CD4-positive, alpha-beta memory T cell (primary cell): ENCODE measurements at regions not wholly inside any gene's neighbourhood (a gene's known extent, or its start where the extent isn't known, plus 50 kb on each side); places are given as distances from the start of the nearest gene placed in this dataset.
"Not testable (repeated sequence)": the region's sequence is repeated elsewhere in the genome, so short reads cannot be mapped to it uniquely, and the experiment has no call there.

Source experiments
- CTCF ChIA-PET: fragments of 350-600 bp; sonication (Branson Sonifier 250); formaldehyde crosslinking; loops from one replicate; lab custom pipeline; 2021; ENCODE audit warnings: inconsistent platforms; ENCODE audit not compliant: partially characterized antibody; lab: Charles Lee
- POLR2A ChIA-PET: fragments of 350-600 bp; sonication (Branson Sonifier 250); formaldehyde crosslinking; loops from one replicate; lab custom pipeline; 2021; ENCODE audit not compliant: partially characterized antibody; lab: Charles Lee
- DNase-seq, 5 donors: peaks; one replicate each; pipeline versions ENCODE4 v3.0.0 to v3.0.0-alpha.2; 2020 to 2022; ENCODE audit warnings: mixed read lengths in 1 of 5
- H3K27ac ChIP-seq: one replicate; pipeline ENCODE4 v1.7.0; 2013; ENCODE audit warnings: low read depth, low read length
- H3K27me3 ChIP-seq: 2 replicates; pipeline ENCODE4 v1.7.0; 2013; ENCODE audit warnings: mild to moderate bottlenecking, low read length, moderate library complexity; ENCODE audit not compliant: insufficient read depth
- H3K36me3 ChIP-seq: 2 replicates; pipeline ENCODE4 v1.7.0; 2013; ENCODE audit warnings: mild to moderate bottlenecking, low read length, moderate library complexity; ENCODE audit not compliant: insufficient read depth
- H3K4me1 ChIP-seq: 2 replicates; pipeline ENCODE4 v1.7.0; 2013; ENCODE audit warnings: mild to moderate bottlenecking, low read length, moderate library complexity; ENCODE audit not compliant: insufficient read depth
- H3K4me3 ChIP-seq, 2 donors: one replicate each; pipeline ENCODE4 v1.7.0; 2013; ENCODE audit warnings: low read length in 2 of 2, mild to moderate bottlenecking in 1 of 2
- H3K9me3 ChIP-seq, 2 donors: one replicate each; pipeline ENCODE4 v1.7.0; 2013; ENCODE audit warnings: low read length in 2 of 2, control low read depth in 1 of 2; ENCODE audit not compliant: control insufficient read depth in 1 of 2
- H3K27ac Mint-ChIP-seq, 7 donors: one replicate each; pipeline ENCODE4 v1.8.0; 2020 to 2021; ENCODE audit warnings: mixed read lengths in 7 of 7, mild to moderate bottlenecking in 6 of 7, inconsistent platforms in 3 of 7, moderate library complexity in 3 of 7
- H3K27me3 Mint-ChIP-seq, 2 donors: one replicate each; pipeline ENCODE4 v1.8.0; 2020 to 2021; ENCODE audit warnings: mixed read lengths in 2 of 2
- H3K36me3 Mint-ChIP-seq, 2 donors: one replicate each; pipeline ENCODE4 v1.8.0; 2020 to 2021; ENCODE audit warnings: mixed read lengths in 2 of 2, inconsistent platforms in 1 of 2, mild to moderate bottlenecking in 1 of 2
- H3K4me1 Mint-ChIP-seq, 4 donors: one replicate each; pipeline ENCODE4 v1.8.0; 2020 to 2021; ENCODE audit warnings: mixed read lengths in 4 of 4, mild to moderate bottlenecking in 1 of 4
- H3K4me3 Mint-ChIP-seq, 8 donors: one replicate each; pipeline ENCODE4 v1.8.0; 2020 to 2021; ENCODE audit warnings: mixed read lengths in 8 of 8, mild to moderate bottlenecking in 7 of 8, moderate library complexity in 6 of 8, inconsistent platforms in 3 of 8
- H3K9me3 Mint-ChIP-seq, 8 donors: one replicate each; pipeline ENCODE4 v1.8.0; 2020 to 2021; ENCODE audit warnings: mixed read lengths in 8 of 8, mild to moderate bottlenecking in 5 of 8, inconsistent platforms in 3 of 8, moderate library complexity in 1 of 8
- intact Hi-C: fragments of 100-400 bp; cut with micrococcal nuclease; formaldehyde crosslinking; loops from one replicate; pipeline ENCODE4 v1.15.1; 2023

DNA sequence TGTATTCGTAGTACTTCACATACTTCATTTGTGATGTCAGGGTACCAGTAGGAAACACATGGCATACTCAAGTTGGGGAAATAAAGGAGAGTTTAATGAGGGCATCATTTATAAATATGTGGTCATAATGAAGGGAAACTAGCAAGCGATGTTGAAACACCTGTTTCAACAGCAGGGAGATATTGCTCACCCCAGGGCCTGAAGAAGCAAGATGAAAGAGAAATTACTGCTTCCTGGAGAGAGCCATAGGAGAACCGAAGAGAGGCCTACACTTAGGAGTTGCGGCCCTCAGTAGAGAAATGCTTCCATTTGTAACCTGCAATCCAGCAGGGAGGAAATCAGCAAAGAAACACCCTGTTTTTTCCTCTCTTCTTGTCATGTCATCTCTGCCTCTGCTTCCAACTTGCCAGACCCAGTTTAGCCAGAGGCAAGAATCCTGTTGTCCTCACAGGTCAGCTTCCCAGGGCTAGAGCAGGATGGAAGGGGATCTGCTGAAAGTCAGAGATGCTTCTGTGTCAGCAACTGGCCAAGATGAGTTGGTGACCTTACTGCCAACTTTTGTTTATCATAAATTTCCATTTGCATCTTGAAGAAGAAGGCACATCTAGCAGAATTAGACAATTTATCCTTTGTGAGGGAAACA is 67.6 kb upstream of the TSPAN2 start:
- Mint-ChIP-seq H3K27ac (no peak overlapping the region), H3K9me3 (peaks cover 0 to 2% (median 0%) of the 10 kb centered on the region in 8 donors), H3K4me1 (no peaks in the 10 kb centered on the region), H3K36me3 (no peaks in the 10 kb centered on the region), H3K27me3 (peaks cover 0 to 1% of the 10 kb centered on the region in 2 donors), H3K4me3 (no peak overlapping the region)
- Histone ChIP-seq H3K27ac (no peak overlapping the region), H3K4me1 (no peaks in the 10 kb centered on the region), H3K4me3 (no peak overlapping the region), H3K27me3 (no peaks in the 10 kb centered on the region), H3K9me3 (no peaks in the 10 kb centered on the region), H3K36me3 (no peaks in the 10 kb centered on the region)
- CTCF ChIA-PET = no interaction called here
- DNase-seq = no peak
- POLR2A ChIA-PET = no interaction called here
- intact Hi-C loops = no loop called here

DNA sequence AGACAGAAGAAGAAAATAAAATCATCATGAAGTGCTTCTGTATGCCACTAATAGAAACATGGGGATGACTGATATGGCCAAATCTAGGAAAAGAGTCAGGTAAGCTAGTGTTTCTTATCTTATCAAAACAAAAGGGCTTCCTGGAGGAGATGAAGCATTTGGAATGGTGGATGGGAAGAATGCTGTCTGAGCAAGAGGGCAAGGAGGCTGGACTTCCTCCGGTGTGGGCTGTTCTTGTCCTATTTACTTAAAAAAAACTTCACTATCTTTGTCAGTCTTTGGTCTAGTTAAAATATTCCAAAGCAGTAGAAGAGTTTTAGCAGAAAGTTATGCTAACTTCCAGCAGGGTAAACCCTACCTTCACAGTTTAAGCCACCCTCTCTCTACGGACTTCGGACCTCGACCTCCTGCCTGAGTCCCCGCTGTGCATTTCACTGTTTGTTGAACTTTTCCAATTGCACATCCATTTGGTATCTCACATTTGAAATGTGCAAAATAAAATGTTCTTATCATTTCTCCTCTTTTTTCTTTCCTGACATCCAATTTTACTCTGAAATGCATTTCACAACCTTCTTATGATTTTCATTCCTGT is 64.8 kb upstream of the TSPAN2 start:
- Histone ChIP-seq H3K4me1 (no peaks in the 10 kb centered on the region), H3K36me3 (no peaks in the 10 kb centered on the region), H3K27me3 (no peaks in the 10 kb centered on the region), H3K4me3 (no peak overlapping the region), H3K9me3 (no peaks in the 10 kb centered on the region), H3K27ac (no peak overlapping the region)
- peaks cover 0 to 2% (median 0%) of the 10 kb centered on the region in 8 donors for H3K9me3 Mint-ChIP-seq
- intact Hi-C loops = no loop called here
- H3K4me1 Mint-ChIP-seq = no peaks in the 10 kb centered on the region
- no peak for DNase-seq
- CTCF ChIA-PET = no interaction called here
- no peak overlapping the region for H3K4me3 Mint-ChIP-seq
- H3K27me3 Mint-ChIP-seq = peaks cover 0 to 1% of the 10 kb centered on the region in 2 donors
- POLR2A ChIA-PET = no interaction called here
- H3K27ac Mint-ChIP-seq = no peak overlapping the region
- no peaks in the 10 kb centered on the region for H3K36me3 Mint-ChIP-seq

DNA sequence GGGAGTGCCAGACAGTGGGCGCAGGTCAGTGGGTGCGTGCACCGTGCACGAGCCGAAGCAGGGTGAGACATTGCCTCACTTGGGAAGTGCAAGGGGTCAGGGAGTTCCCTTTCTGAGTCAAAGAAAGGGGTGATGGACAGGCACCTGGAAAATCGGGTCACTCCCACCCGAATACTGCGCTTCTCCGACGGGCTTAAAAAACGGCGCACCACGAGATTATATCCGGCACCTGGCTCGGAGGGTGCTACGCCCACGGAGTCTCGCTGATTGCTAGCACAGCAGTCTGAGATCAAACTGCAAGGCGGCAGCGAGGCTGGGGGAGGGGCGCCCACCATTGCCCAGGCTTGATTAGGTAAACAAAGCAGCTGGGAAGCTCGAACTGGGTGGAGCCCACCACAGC is 58.6 kb upstream of the TSPAN2 start:
- Mint-ChIP-seq H3K27ac (peak overlapping the region in 1 of 7 donors; percentile 0), H3K27me3 (peaks cover 31 to 35% of the 10 kb centered on the region in 2 donors), H3K4me3 (peak overlapping the region; percentile 17 to 75 (median 65))
- H3K4me3 ChIP-seq, intact Hi-C loops, H3K36me3 Mint-ChIP-seq, H3K4me1 ChIP-seq, H3K27me3 ChIP-seq, H3K36me3 ChIP-seq, H3K4me1 Mint-ChIP-seq, H3K9me3 ChIP-seq, H3K9me3 Mint-ChIP-seq, POLR2A ChIA-PET, H3K27ac ChIP-seq: not testable (repeated sequence)
- DNase-seq = peak in 1 of 5 donors; percentile 19
- CTCF ChIA-PET = interaction anchor here (1.5 kb wide), 1 partner anchor 10 kb away, joined by 9 read pairs; no protein-coding TSS in a partner anchor

DNA sequence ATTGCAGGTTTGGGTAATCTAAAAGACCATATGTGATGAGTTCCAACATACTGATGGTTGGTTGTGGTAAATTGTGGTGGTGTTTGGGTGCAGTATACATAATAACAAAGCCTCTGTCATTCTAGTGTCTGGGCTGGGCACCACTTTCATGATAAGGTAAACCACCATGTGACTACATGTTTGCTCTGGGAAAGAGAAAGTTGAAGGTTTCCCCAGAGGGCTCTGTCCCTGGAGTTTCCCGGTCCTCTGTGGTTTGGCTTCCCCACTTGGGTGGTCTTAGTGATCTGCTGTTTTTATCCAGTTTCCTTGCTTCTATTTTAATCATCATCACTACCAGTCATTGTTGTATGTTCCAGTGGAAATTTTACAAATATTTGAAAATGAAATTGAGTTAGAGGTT is 55.9 kb upstream of the TSPAN2 start:
- peaks cover 3 to 7% (median 6%) of the 10 kb centered on the region in 4 donors for H3K4me1 Mint-ChIP-seq
- H3K27ac Mint-ChIP-seq = no peak overlapping the region
- H3K36me3 Mint-ChIP-seq = no peaks in the 10 kb centered on the region
- Histone ChIP-seq H3K27me3 (peaks cover 6% of the 10 kb centered on the region), H3K9me3 (no peaks in the 10 kb centered on the region), H3K4me1 (no peaks in the 10 kb centered on the region), H3K36me3 (no peaks in the 10 kb centered on the region), H3K4me3 (no peak overlapping the region), H3K27ac (no peak overlapping the region)
- intact Hi-C loops = no loop called here
- H3K27me3 Mint-ChIP-seq = peaks cover 31 to 46% of the 10 kb centered on the region in 2 donors
- H3K9me3 Mint-ChIP-seq = peaks cover 0 to 4% (median 1%) of the 10 kb centered on the region in 8 donors
- CTCF ChIA-PET = no interaction called here
- no peak for DNase-seq
- POLR2A ChIA-PET = no interaction called here
- no peak overlapping the region for H3K4me3 Mint-ChIP-seq

DNA sequence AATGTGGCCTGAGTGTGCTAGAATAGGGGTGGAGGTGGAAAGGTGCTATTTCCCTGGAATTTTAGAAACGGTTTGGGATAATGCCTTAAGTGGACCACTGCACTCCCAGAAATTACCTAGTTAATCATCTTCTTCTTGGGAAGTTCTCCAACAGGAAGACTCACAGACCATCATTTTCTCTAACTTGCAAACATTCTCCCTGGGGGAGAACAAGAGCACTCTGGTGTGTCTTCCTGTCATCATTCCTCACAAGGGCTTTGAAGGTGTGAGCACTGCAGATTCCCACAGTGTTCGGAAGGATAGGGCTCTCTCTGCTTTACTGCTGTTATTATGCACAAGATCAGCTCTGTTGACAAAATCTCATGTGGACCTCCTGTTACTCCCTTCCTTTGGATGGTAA is 54.9 kb upstream of the TSPAN2 start:
- no peak for DNase-seq
- Mint-ChIP-seq H3K9me3 (peaks cover 0 to 4% (median under 1%) of the 10 kb centered on the region in 8 donors), H3K27me3 (peaks cover 31 to 47% of the 10 kb centered on the region in 2 donors), H3K36me3 (no peaks in the 10 kb centered on the region), H3K4me3 (no peak overlapping the region), H3K27ac (no peak overlapping the region), H3K4me1 (peaks cover 3 to 7% (median 6%) of the 10 kb centered on the region in 4 donors)
- intact Hi-C loops = no loop called here
- H3K9me3 ChIP-seq = no peaks in the 10 kb centered on the region
- no peaks in the 10 kb centered on the region for H3K36me3 ChIP-seq
- CTCF ChIA-PET = no interaction called here
- peaks cover 1% of the 10 kb centered on the region for H3K4me1 ChIP-seq
- H3K27ac ChIP-seq = no peak overlapping the region
- H3K4me3 ChIP-seq = no peak overlapping the region
- POLR2A ChIA-PET = no interaction called here
- H3K27me3 ChIP-seq = peaks cover 6% of the 10 kb centered on the region

DNA sequence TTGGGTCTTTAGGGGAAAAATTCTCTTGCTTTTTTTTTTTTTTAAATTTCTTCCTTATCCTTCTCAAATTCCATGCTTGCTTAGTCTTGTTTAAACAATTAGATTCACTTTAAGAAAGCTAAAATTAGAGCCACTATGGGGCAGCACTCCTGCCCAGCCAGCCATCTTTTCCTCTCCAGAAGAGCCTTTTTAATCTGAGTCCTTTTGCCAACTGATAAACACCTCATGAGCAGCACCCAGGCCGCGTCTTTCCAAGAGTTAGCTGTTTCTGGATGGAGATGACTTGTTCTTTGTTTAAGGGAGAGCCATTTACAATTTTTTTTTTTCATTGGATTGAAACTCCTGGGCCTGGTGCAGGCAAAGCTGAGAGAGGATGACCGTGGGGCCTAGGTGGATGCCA is 53.3 kb upstream of the TSPAN2 start:
- intact Hi-C loops = no loop called here
- Mint-ChIP-seq H3K36me3 (no peaks in the 10 kb centered on the region), H3K27ac (no peak overlapping the region), H3K27me3 (peaks cover 34 to 54% of the 10 kb centered on the region in 2 donors), H3K4me3 (no peak overlapping the region), H3K4me1 (peaks cover 2 to 8% (median 3%) of the 10 kb centered on the region in 4 donors), H3K9me3 (peaks cover 0 to 2% (median under 1%) of the 10 kb centered on the region in 8 donors)
- H3K9me3 ChIP-seq = no peaks in the 10 kb centered on the region
- H3K27me3 ChIP-seq = peaks cover 6% of the 10 kb centered on the region
- CTCF ChIA-PET = interaction anchor here (0.6 to 3.5 kb wide), 4 partner anchors 30 to 843 kb away, joined by 3 to 18 read pairs (median 4); no protein-coding TSS in a partner anchor
- H3K4me3 ChIP-seq = no peak overlapping the region
- H3K36me3 ChIP-seq = no peaks in the 10 kb centered on the region
- no peak for DNase-seq
- peaks cover 7% of the 10 kb centered on the region for H3K4me1 ChIP-seq
- POLR2A ChIA-PET = no interaction called here
- H3K27ac ChIP-seq = no peak overlapping the region

DNA sequence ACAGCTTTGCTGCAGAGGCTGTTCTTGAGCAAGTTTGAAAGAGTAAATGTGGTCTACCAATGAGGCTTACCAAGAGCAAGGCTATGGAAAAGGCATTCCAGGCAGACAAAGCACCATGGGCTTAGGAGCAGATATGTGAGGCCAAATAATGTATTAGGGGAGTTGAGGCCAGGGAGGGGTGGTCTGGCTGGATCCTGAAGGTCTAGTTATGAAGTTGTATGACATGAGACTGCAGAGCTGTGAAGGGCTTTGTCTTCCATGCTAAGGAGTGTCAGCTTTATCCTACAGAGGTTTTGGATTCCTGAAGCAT is 51.8 kb upstream of the TSPAN2 start:
- Mint-ChIP-seq H3K36me3 (no peaks in the 10 kb centered on the region), H3K27ac (no peak overlapping the region), H3K27me3 (peaks cover 21 to 42% of the 10 kb centered on the region in 2 donors), H3K4me3 (no peak overlapping the region), H3K9me3 (no peaks in the 10 kb centered on the region), H3K4me1 (peaks cover 0 to 4% (median 1%) of the 10 kb centered on the region in 4 donors)
- Histone ChIP-seq H3K27me3 (no peaks in the 10 kb centered on the region), H3K9me3 (no peaks in the 10 kb centered on the region), H3K27ac (no peak overlapping the region), H3K4me3 (no peak overlapping the region), H3K36me3 (no peaks in the 10 kb centered on the region), H3K4me1 (peaks cover 7% of the 10 kb centered on the region)
- POLR2A ChIA-PET = no interaction called here
- CTCF ChIA-PET = interaction anchor here (0.9 to 3.5 kb wide), 5 partner anchors 8 to 837 kb away, joined by 3 to 18 read pairs (median 3); no protein-coding TSS in a partner anchor
- intact Hi-C loops = no loop called here
- no peak for DNase-seq
